IMR-90 (cell line): ENCODE measurements at regions not wholly inside any gene's neighbourhood (a gene's known extent, or its start where the extent isn't known, plus 50 kb on each side); places are given as distances from the start of the nearest gene placed in this dataset.

Experiments
- ATAC-seq: fragments of 200-7000 bp; cut with Tn5 transposase; 2 replicates; pipeline ENCODE4 v1.9.1; 2020; ENCODE audit warnings: low read depth, mild to moderate bottlenecking, moderate library complexity
- BruUV-seq: library from RNA; stranded (reverse); fragments of 400-500 nt; replicated peaks from 2 replicates; lab custom pipeline; 2021; lab: Mats Ljungman, UMichigan
- CTCF ChIA-PET: fragments of 300-600 bp; formaldehyde crosslinking; extraction: SDS; loops from one replicate; lab custom pipeline; 2021; ENCODE audit warnings: antibody characterized with exemption; lab: Yijun Ruan, JAX
- POLR2A ChIA-PET: fragments of 300-600 bp; sonication (Branson Sonifier 250); formaldehyde crosslinking; loops from one replicate; lab custom pipeline; 2022; ENCODE audit warnings: antibody characterized with exemption; ENCODE audit not compliant: unreplicated experiment; lab: Charles Lee
- DNase-seq: peaks from one replicate; pipeline ENCODE4 v3.0.0; 2013
- H2AFZ ChIP-seq: replicated peaks from 2 replicates; pipeline ENCODE3; 2013; ENCODE audit warnings: low read length, mild to moderate bottlenecking; ENCODE audit not compliant: poor library complexity
- H2AK5ac ChIP-seq: 2 replicates; pipeline ENCODE4 v1.6.1; 2013; ENCODE audit warnings: low read depth, low read length, inconsistent platforms
- H2AK9ac ChIP-seq: replicated peaks from 2 replicates; pipeline ENCODE3; 2013; ENCODE audit warnings: mild to moderate bottlenecking, low read depth, low read length, moderate library complexity; ENCODE audit not compliant: poor library complexity
- H2BK120ac ChIP-seq: 2 replicates; pipeline ENCODE4 v1.6.1; 2013; ENCODE audit warnings: low read depth, low read length, inconsistent platforms
- H2BK15ac ChIP-seq: 3 replicates; pipeline ENCODE4 v1.6.1; 2013; ENCODE audit warnings: low read depth, low read length, inconsistent platforms
- H2BK20ac ChIP-seq: 2 replicates; pipeline ENCODE4 v1.6.1; 2013; ENCODE audit warnings: low read depth, mild to moderate bottlenecking, inconsistent platforms, low read length, moderate library complexity
- H2BK5ac ChIP-seq: 2 replicates; pipeline ENCODE4 v1.6.1; 2013; ENCODE audit warnings: mild to moderate bottlenecking, low read depth, low read length, inconsistent platforms; ENCODE audit not compliant: poor library complexity, severe bottlenecking
- H3K14ac ChIP-seq: replicated peaks from 2 replicates; pipeline ENCODE4 v1.6.1; 2013; ENCODE audit warnings: low read depth, low read length, inconsistent platforms
- H3K18ac ChIP-seq: 2 replicates; pipeline ENCODE4 v1.6.1; 2013; ENCODE audit warnings: low read depth, low read length, control low read depth
- H3K23ac ChIP-seq: 2 replicates; pipeline ENCODE4 v1.6.1; 2013; ENCODE audit warnings: low read depth, low read length, inconsistent platforms
- H3K27ac ChIP-seq: 2 replicates; pipeline ENCODE4 v1.5.1; 2013; ENCODE audit warnings: mild to moderate bottlenecking, control low read depth, low read length; ENCODE audit not compliant: insufficient read depth
- H3K27me3 ChIP-seq: 2 replicates; pipeline ENCODE4 v1.6.1; 2013; ENCODE audit warnings: low read length; ENCODE audit not compliant: control insufficient read depth, insufficient read depth
- H3K36me3 ChIP-seq: 2 replicates; pipeline ENCODE4 v1.6.1; 2013; ENCODE audit warnings: low read length, mixed read lengths; ENCODE audit not compliant: control insufficient read depth, insufficient read depth
- H3K4ac ChIP-seq: 2 replicates; pipeline ENCODE4 v1.6.1; 2013; ENCODE audit warnings: low read depth, low read length, inconsistent platforms
- H3K4me1 ChIP-seq: 2 replicates; pipeline ENCODE4 v1.6.1; 2013; ENCODE audit warnings: low read length, mixed read lengths; ENCODE audit not compliant: control insufficient read depth, insufficient read depth
- H3K4me2 ChIP-seq: 2 replicates; pipeline ENCODE4 v1.6.1; 2013; ENCODE audit warnings: low read depth, mild to moderate bottlenecking, control low read depth, low read length, moderate library complexity
- H3K4me3 ChIP-seq: 2 replicates; pipeline ENCODE4 v1.5.1; 2013; ENCODE audit warnings: low read depth, mild to moderate bottlenecking, control low read depth, low read length, moderate library complexity; ENCODE audit not compliant: insufficient read depth
- H3K56ac ChIP-seq: 2 replicates; pipeline ENCODE4 v1.6.1; 2013; ENCODE audit warnings: low read length, inconsistent platforms; ENCODE audit not compliant: insufficient read depth; ENCODE audit errors: extremely low read depth
- H3K79me1 ChIP-seq, 2 experiments: 2 replicates each; pipeline ENCODE4 v1.6.1; 2013; ENCODE audit warnings: low read length in 2 of 2, inconsistent platforms in 1 of 2, low read depth in 1 of 2
- H3K9ac ChIP-seq: 2 replicates; pipeline ENCODE4 v1.6.1; 2013; ENCODE audit warnings: low read depth, low read length, control low read depth
- H3K9me1 ChIP-seq: 2 replicates; pipeline ENCODE4 v1.6.1; 2013; ENCODE audit warnings: low read length, inconsistent platforms; ENCODE audit not compliant: insufficient read depth
- H3K9me3 ChIP-seq: 2 replicates; pipeline ENCODE4 v1.6.1; 2013; ENCODE audit warnings: low read length; ENCODE audit not compliant: control insufficient read depth, insufficient read depth
- H4K20me1 ChIP-seq: 2 replicates; pipeline ENCODE4 v1.6.1; 2013; ENCODE audit warnings: low read length, inconsistent platforms; ENCODE audit not compliant: insufficient read depth
- H4K5ac ChIP-seq: 2 replicates; pipeline ENCODE4 v1.6.1; 2013; ENCODE audit warnings: mild to moderate bottlenecking, low read depth, low read length, control low read depth
- H4K8ac ChIP-seq, 2 experiments: 2 replicates each; pipeline ENCODE4 v1.6.1; 2013; ENCODE audit warnings: low read depth in 2 of 2, low read length in 2 of 2, control low read depth in 1 of 2, inconsistent platforms in 1 of 2
- H4K91ac ChIP-seq: 2 replicates; pipeline ENCODE4 v1.6.1; 2013; ENCODE audit warnings: low read depth, low read length, inconsistent platforms; ENCODE audit not compliant: insufficient read depth
- BHLHE40 ChIP-seq: fragments of 150-350 bp; IDR thresholded peaks from 2 replicates; pipeline ENCODE4 v1.6.1; 2016; ENCODE audit warnings: mild to moderate bottlenecking, low read depth, low read length
- MAFK ChIP-seq: IDR thresholded peaks from 2 replicates; pipeline ENCODE4 v1.6.1; 2012; ENCODE audit warnings: low read depth, low read length, improper control_type of control experiment
- MXI1 ChIP-seq: IDR thresholded peaks from 2 replicates; pipeline ENCODE4 v1.6.1; 2012; ENCODE audit warnings: low read depth, mild to moderate bottlenecking, low read length, moderate library complexity, borderline replicate concordance
- POLR2A ChIP-seq: IDR thresholded peaks from 2 replicates; pipeline ENCODE4 v1.6.1; 2012; ENCODE audit warnings: mild to moderate bottlenecking, low read depth, low read length
- RFX5 ChIP-seq: IDR thresholded peaks from 2 replicates; pipeline ENCODE4 v1.8.0; 2012; ENCODE audit warnings: low read depth, mild to moderate bottlenecking, low read length, moderate library complexity
- WGBS, 2 experiments: methylation state at CpG; one replicate each; pipeline versions ENCODE4 v1.1.5 to v1.1.7; 2013; ENCODE audit warnings: missing lambda C conversion rate in 2 of 2; ENCODE audit not compliant: insufficient read length in 1 of 2; ENCODE audit errors: extremely low coverage in 2 of 2; 5-methylcytosine and 5-hydroxymethylcytosine counted together
- dilution Hi-C: fragments of 300-500 bp; cut with HindIII; formaldehyde crosslinking; loops from one replicate; pipeline ENCODE4 v1.14.3; 2018; ENCODE audit warnings: low sequenced_read_pairs; ENCODE audit not compliant: unreplicated experiment
- in situ Hi-C: fragments of 300-500 bp; cut with MboI; formaldehyde crosslinking; loops from 3 replicates; pipeline ENCODE4 v1.14.3; 2019; ENCODE audit warnings: low sequenced_read_pairs, inconsistent platforms, mixed read lengths
- intact Hi-C: fragments of 100-400 bp; cut with micrococcal nuclease; formaldehyde crosslinking; loops from 2 replicates; pipeline ENCODE4 v1.10.0; 2022
- TF ChIP-seq, protein P1 (sequence below): conservative IDR thresholded peaks from 2 replicates; pipeline ENCODE4 v1.5.1; 2012; ENCODE audit warnings: mild to moderate bottlenecking, low read depth, low read length, improper control_type of control experiment
- TF ChIP-seq, protein P2 (sequence below): fragments of 150-350 bp; IDR thresholded peaks from 2 replicates; pipeline ENCODE4 v1.6.1; 2016; ENCODE audit warnings: low read depth, mild to moderate bottlenecking, low read length, moderate library complexity, borderline replicate concordance

- H3K27me3 ChIP-seq = no peaks in the 10 kb centered on the region
- no CpG with 5 or more reads among the region's 2 CpGs for WGBS, 2 experiments
- H3K18ac ChIP-seq = no peak overlapping the region
- no peak overlapping the region for H4K91ac ChIP-seq
- BruUV-seq = no TSS peak
- no peak overlapping the region for H2BK5ac ChIP-seq
- DNase-seq (no peak), ATAC-seq (no peak)
- H3K9ac ChIP-seq = no peak overlapping the region
- no peak overlapping the region for H3K14ac ChIP-seq
- no peak overlapping the region for H4K5ac ChIP-seq
- H3K27ac ChIP-seq = no peak overlapping the region
- H3K4ac ChIP-seq = no peak overlapping the region
- no peak overlapping the region for H3K56ac ChIP-seq
- H3K9me1 ChIP-seq = no peaks in the 10 kb centered on the region
- H3K4me2 ChIP-seq = no peak overlapping the region
- no peak for TF ChIP-seq MAFK
- TF ChIP-seq, protein P1, sequence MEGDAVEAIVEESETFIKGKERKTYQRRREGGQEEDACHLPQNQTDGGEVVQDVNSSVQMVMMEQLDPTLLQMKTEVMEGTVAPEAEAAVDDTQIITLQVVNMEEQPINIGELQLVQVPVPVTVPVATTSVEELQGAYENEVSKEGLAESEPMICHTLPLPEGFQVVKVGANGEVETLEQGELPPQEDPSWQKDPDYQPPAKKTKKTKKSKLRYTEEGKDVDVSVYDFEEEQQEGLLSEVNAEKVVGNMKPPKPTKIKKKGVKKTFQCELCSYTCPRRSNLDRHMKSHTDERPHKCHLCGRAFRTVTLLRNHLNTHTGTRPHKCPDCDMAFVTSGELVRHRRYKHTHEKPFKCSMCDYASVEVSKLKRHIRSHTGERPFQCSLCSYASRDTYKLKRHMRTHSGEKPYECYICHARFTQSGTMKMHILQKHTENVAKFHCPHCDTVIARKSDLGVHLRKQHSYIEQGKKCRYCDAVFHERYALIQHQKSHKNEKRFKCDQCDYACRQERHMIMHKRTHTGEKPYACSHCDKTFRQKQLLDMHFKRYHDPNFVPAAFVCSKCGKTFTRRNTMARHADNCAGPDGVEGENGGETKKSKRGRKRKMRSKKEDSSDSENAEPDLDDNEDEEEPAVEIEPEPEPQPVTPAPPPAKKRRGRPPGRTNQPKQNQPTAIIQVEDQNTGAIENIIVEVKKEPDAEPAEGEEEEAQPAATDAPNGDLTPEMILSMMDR = no peak
- TF ChIP-seq MXI1 = no peak
- no peak for TF ChIP-seq RFX5
- no peak for TF ChIP-seq POLR2A
- no peak for TF ChIP-seq BHLHE40
- TF ChIP-seq, protein P2, sequence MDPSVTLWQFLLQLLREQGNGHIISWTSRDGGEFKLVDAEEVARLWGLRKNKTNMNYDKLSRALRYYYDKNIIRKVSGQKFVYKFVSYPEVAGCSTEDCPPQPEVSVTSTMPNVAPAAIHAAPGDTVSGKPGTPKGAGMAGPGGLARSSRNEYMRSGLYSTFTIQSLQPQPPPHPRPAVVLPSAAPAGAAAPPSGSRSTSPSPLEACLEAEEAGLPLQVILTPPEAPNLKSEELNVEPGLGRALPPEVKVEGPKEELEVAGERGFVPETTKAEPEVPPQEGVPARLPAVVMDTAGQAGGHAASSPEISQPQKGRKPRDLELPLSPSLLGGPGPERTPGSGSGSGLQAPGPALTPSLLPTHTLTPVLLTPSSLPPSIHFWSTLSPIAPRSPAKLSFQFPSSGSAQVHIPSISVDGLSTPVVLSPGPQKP = no peak
- H2BK120ac ChIP-seq = no peak overlapping the region
- H4K20me1 ChIP-seq = no peaks in the 10 kb centered on the region
- ChIA-PET POLR2A (no interaction called here), CTCF (no interaction called here)
- no peak overlapping the region for H2BK20ac ChIP-seq
- in situ Hi-C loops (no loop called here), intact Hi-C loops (no loop called here), dilution Hi-C loops (no loop called here)
- no peak overlapping the region for H4K8ac ChIP-seq
- no peak overlapping the region for H2AFZ ChIP-seq
- no peaks in the 10 kb centered on the region for H3K36me3 ChIP-seq
- no peak overlapping the region for H2AK5ac ChIP-seq
- H3K79me1 ChIP-seq = no peaks in the 10 kb centered on the region
- no peak overlapping the region for H2BK15ac ChIP-seq
- H2AK9ac ChIP-seq = no peak overlapping the region
- H3K4me3 ChIP-seq = no peak overlapping the region
- no peaks in the 10 kb centered on the region for H3K9me3 ChIP-seq
- H3K4me1 ChIP-seq = no peaks in the 10 kb centered on the region
- no peak overlapping the region for H3K23ac ChIP-seq
Observed at GRCh38 chr16:50496990-50497389, 51.2 kb upstream of the NKD1 start.
